ENCODE measurements at regions not wholly inside any gene's neighbourhood (a gene's known extent, or its start where the extent isn't known, plus 50 kb on each side); places are given as distances from the start of the nearest gene placed in this dataset.
"Not testable (repeated sequence)": the region's sequence is repeated elsewhere in the genome, so short reads cannot be mapped to it uniquely, and the experiment has no call there.

DNA sequence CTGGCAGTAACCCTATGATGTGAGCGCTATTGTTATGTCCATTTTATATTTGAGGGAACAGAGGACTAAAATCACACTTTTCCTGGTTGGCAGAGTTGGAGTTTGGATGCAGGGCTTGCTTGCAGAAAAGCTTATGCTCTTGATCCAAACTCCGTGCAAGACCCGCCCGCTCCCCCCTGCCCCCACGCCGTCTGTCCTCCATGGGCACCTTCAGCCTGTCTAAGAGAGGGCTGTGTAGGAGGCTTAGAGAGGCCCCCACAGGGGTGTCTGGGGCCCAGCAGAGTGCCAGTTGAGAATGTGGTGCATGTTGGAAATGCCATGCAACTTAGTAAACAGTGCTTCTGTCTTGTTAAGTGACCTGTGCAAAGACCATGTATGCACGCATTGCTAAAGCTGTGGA, 170.5 kb upstream of the NPY start (continued):
- TF ChIP-seq, protein P1, sequence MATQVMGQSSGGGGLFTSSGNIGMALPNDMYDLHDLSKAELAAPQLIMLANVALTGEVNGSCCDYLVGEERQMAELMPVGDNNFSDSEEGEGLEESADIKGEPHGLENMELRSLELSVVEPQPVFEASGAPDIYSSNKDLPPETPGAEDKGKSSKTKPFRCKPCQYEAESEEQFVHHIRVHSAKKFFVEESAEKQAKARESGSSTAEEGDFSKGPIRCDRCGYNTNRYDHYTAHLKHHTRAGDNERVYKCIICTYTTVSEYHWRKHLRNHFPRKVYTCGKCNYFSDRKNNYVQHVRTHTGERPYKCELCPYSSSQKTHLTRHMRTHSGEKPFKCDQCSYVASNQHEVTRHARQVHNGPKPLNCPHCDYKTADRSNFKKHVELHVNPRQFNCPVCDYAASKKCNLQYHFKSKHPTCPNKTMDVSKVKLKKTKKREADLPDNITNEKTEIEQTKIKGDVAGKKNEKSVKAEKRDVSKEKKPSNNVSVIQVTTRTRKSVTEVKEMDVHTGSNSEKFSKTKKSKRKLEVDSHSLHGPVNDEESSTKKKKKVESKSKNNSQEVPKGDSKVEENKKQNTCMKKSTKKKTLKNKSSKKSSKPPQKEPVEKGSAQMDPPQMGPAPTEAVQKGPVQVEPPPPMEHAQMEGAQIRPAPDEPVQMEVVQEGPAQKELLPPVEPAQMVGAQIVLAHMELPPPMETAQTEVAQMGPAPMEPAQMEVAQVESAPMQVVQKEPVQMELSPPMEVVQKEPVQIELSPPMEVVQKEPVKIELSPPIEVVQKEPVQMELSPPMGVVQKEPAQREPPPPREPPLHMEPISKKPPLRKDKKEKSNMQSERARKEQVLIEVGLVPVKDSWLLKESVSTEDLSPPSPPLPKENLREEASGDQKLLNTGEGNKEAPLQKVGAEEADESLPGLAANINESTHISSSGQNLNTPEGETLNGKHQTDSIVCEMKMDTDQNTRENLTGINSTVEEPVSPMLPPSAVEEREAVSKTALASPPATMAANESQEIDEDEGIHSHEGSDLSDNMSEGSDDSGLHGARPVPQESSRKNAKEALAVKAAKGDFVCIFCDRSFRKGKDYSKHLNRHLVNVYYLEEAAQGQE (IDR thresholded peaks at IDR 0.05; ENCODE audit: low read depth) = no peak

GRCh38 chr7:24115661-24116060, 168.3 kb upstream of the NPY start:
- intact Hi-C loops (cut with micrococcal nuclease) = no loop called here
- Histone ChIP-seq H3K9me2 (ENCODE audit: insufficient read depth) (no peaks in the 10 kb centered on the region), H3K27ac (ENCODE audit: low read depth, low read length) (no peak overlapping the region), H3K9ac (ENCODE audit: low read length) (no peak overlapping the region), H3K9me3 (ENCODE audit: control insufficient read depth in 1 of 2, insufficient read depth in 1 of 2, low read depth in 1 of 2, low read length in 2 of 2) (no peaks in the 10 kb centered on the region), H3K79me2 (ENCODE audit: insufficient read depth, low read length) (no peaks in the 10 kb centered on the region), H3K36me3 (ENCODE audit: control insufficient read depth in 1 of 2, insufficient read depth in 2 of 2, low read length in 2 of 2) (no peaks in the 10 kb centered on the region), H3K4me2 (ENCODE audit: low read length) (no peak overlapping the region), H3K4me1 (ENCODE audit: control insufficient read depth in 1 of 2, insufficient read depth in 2 of 2, low read length in 2 of 2) (no peaks in the 10 kb centered on the region), H4K20me1 (ENCODE audit: insufficient read depth) (no peaks in the 10 kb centered on the region), H3K4me3 (replicated peaks in 1 of 2; ENCODE audit: low read depth in 1 of 2, low read length in 2 of 2) (no peak overlapping the region), H3K27me3 (ENCODE audit: insufficient read depth, low read length) (peaks cover 8% of the 10 kb centered on the region; the same call in 1 of the 2 replicates), H2AFZ (ENCODE audit: low read depth, low read length, poor library complexity, severe bottlenecking) (no peak overlapping the region)
- TF ChIP-seq EGR1 (IDR thresholded peaks at IDR 0.05; ENCODE audit: low read depth) (no peak), CBX3 (IDR thresholded peaks at IDR 0.05; ENCODE audit: low read depth) (no peak), TCF7L2 (IDR thresholded peaks at IDR 0.05; ENCODE audit: borderline replicate concordance, extremely low read depth, insufficient read depth, insufficient read length) (no peak)
- TF ChIP-seq, protein P2, sequence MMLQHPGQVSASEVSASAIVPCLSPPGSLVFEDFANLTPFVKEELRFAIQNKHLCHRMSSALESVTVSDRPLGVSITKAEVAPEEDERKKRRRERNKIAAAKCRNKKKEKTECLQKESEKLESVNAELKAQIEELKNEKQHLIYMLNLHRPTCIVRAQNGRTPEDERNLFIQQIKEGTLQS (IDR thresholded peaks at IDR 0.05) = no peak
- no peak for DNase-seq (ENCODE audit: low read depth, low spot score)
- ChIA-PET POLR2A (no interaction called here), RAD21 (ENCODE audit: low non-redundant PET in 1 of 2, low total read pairs in 2 of 2, uncharacterized antibody in 2 of 2, unreplicated experiment in 2 of 2) (no interaction called here), CTCF (no interaction called here)
- BruUV-seq (replicated peaks) = no TSS peak
- no peak for ATAC-seq

GRCh38 chr7:24117903-24118499, 166.0 kb upstream of the NPY start:
- H4K20me1 ChIP-seq (ENCODE audit: insufficient read depth); H3K27me3 ChIP-seq (ENCODE audit: insufficient read depth, low read length); H3K9me3 ChIP-seq (ENCODE audit: control insufficient read depth in 1 of 2, insufficient read depth in 1 of 2, low read depth in 1 of 2, low read length in 2 of 2); H3K36me3 ChIP-seq (ENCODE audit: control insufficient read depth in 1 of 2, insufficient read depth in 2 of 2, low read length in 2 of 2); H3K4me1 ChIP-seq (ENCODE audit: control insufficient read depth in 1 of 2, insufficient read depth in 2 of 2, low read length in 2 of 2); H3K27ac ChIP-seq (ENCODE audit: low read depth, low read length); CTCF ChIA-PET; H3K9ac ChIP-seq (ENCODE audit: low read length); H3K4me3 ChIP-seq (replicated peaks in 1 of 2; ENCODE audit: low read depth in 1 of 2, low read length in 2 of 2); RAD21 ChIA-PET (ENCODE audit: low non-redundant PET in 1 of 2, low total read pairs in 2 of 2, uncharacterized antibody in 2 of 2, unreplicated experiment in 2 of 2); H3K79me2 ChIP-seq (ENCODE audit: insufficient read depth, low read length); ATAC-seq; DNase-seq (ENCODE audit: low read depth, low spot score); H3K4me2 ChIP-seq (ENCODE audit: low read length); H2AFZ ChIP-seq (ENCODE audit: low read depth, low read length, poor library complexity, severe bottlenecking); intact Hi-C loops (cut with micrococcal nuclease); H3K9me2 ChIP-seq (ENCODE audit: insufficient read depth); POLR2A ChIA-PET; BruUV-seq (replicated peaks): not testable (repeated sequence)
